KMS-11 (cell line): ENCODE measurements at regions not wholly inside any gene's neighbourhood (a gene's known extent, or its start where the extent isn't known, plus 50 kb on each side); places are given as distances from the start of the nearest gene placed in this dataset.

ENCODE experiments used
- H2AFZ ChIP-seq: fragments of 200-600 bp; sonication (generic); 2 replicates; pipeline ENCODE4 v1.6.1; 2016; ENCODE audit warnings: antibody characterized with exemption, mixed run types, low read depth
- H3K27ac ChIP-seq: fragments of 200-600 bp; sonication (generic); 2 replicates; pipeline ENCODE4 v1.6.1; 2016; ENCODE audit warnings: mild to moderate bottlenecking, mixed run types
- H3K27me3 ChIP-seq: fragments of 200-600 bp; sonication (generic); 2 replicates; pipeline ENCODE4 v1.6.1; 2017; ENCODE audit warnings: mild to moderate bottlenecking, low read depth, mixed run types, moderate library complexity; ENCODE audit not compliant: insufficient read depth
- H3K36me3 ChIP-seq: fragments of 200-600 bp; sonication (generic); 2 replicates; pipeline ENCODE4 v1.6.1; 2017; ENCODE audit warnings: mild to moderate bottlenecking, mixed run types; ENCODE audit not compliant: insufficient read depth
- H3K4me1 ChIP-seq: fragments of 200-600 bp; sonication (generic); 2 replicates; pipeline ENCODE4 v1.6.1; 2016; ENCODE audit warnings: mild to moderate bottlenecking, low read depth, mixed run types; ENCODE audit not compliant: poor library complexity, severe bottlenecking
- H3K4me2 ChIP-seq: fragments of 200-600 bp; sonication (generic); 2 replicates; pipeline ENCODE4 v1.7.0; 2016; ENCODE audit warnings: mild to moderate bottlenecking, mixed run types
- H3K4me3 ChIP-seq: fragments of 200-600 bp; sonication (generic); IDR thresholded peaks from 2 replicates; pipeline ENCODE4 v1.6.1; 2017; ENCODE audit warnings: low read depth, low read length, mixed read lengths; ENCODE audit not compliant: insufficient read depth
- H3K79me2 ChIP-seq: fragments of 200-600 bp; sonication (generic); 2 replicates; pipeline ENCODE4 v1.6.1; 2016; ENCODE audit warnings: low read depth, mixed run types; ENCODE audit not compliant: insufficient read depth
- H3K9ac ChIP-seq: fragments of 200-600 bp; sonication (generic); 2 replicates; pipeline ENCODE4 v1.6.1; 2016; ENCODE audit warnings: mild to moderate bottlenecking, mixed run types
- H4K20me1 ChIP-seq: fragments of 200-600 bp; sonication (generic); 2 replicates; pipeline ENCODE4 v1.6.1; 2016; ENCODE audit warnings: mild to moderate bottlenecking, mixed run types; ENCODE audit not compliant: insufficient read depth
- TF ChIP-seq, protein P1 (sequence below): fragments of 200-600 bp; sonication (generic); conservative IDR thresholded peaks from 2 replicates; pipeline ENCODE4 v1.6.1; 2017; ENCODE audit warnings: low read depth, mild to moderate bottlenecking, antibody characterized with exemption, low read length, moderate library complexity, mixed read lengths

DNA sequence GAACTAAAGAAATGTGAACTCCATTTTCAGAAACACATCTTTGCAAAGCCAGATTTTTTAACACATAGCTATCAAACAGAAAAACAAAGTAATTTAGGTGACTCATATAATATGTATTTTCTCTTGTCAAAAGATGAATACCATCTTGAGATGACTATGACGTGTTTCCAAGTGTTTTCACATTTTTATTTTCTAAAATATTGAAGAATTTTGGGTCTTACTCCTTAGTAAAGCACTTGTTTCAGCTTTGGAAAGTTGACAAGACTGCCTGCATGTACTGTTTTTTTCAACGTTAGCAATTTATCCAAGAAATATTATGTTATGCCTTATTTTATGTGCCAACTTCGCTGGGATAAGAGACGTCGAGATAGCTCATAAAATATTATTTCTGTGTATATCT lies 733.9 kb upstream of the EPHA5 start:
- Histone ChIP-seq H3K79me2 (no peaks in the 10 kb centered on the region), H4K20me1 (no peaks in the 10 kb centered on the region), H3K36me3 (no peaks in the 10 kb centered on the region), H3K9ac (no peak overlapping the region), H2AFZ (no peak overlapping the region), H3K4me2 (no peak overlapping the region), H3K4me1 (no peaks in the 10 kb centered on the region), H3K27me3 (no peaks in the 10 kb centered on the region), H3K4me3 (no peak overlapping the region), H3K27ac (no peak overlapping the region)
- TF ChIP-seq, protein P1, sequence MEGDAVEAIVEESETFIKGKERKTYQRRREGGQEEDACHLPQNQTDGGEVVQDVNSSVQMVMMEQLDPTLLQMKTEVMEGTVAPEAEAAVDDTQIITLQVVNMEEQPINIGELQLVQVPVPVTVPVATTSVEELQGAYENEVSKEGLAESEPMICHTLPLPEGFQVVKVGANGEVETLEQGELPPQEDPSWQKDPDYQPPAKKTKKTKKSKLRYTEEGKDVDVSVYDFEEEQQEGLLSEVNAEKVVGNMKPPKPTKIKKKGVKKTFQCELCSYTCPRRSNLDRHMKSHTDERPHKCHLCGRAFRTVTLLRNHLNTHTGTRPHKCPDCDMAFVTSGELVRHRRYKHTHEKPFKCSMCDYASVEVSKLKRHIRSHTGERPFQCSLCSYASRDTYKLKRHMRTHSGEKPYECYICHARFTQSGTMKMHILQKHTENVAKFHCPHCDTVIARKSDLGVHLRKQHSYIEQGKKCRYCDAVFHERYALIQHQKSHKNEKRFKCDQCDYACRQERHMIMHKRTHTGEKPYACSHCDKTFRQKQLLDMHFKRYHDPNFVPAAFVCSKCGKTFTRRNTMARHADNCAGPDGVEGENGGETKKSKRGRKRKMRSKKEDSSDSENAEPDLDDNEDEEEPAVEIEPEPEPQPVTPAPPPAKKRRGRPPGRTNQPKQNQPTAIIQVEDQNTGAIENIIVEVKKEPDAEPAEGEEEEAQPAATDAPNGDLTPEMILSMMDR, result no peak

DNA sequence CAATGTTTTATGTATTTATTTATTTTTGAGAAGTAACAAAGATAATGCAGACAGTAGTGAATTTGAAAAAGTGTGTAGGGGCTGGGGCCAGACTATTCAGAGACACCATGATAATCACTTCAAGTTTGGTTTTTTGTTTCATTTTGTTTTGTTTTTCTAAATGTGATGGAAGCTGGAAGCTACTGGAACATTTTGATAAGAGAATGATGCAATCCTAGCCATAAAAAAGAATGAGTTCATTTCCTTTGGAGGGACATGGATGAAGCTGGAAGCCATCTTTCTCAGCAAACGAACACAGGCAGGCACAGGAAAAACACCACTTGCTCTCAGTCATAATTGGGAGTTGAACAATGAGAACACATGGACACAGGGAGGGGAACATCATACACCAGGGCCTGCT lies 706.6 kb upstream of the EPHA5 start:
- Histone ChIP-seq H3K4me1 (no peaks in the 10 kb centered on the region), H3K36me3 (no peaks in the 10 kb centered on the region), H3K79me2 (no peaks in the 10 kb centered on the region), H3K4me2 (no peak overlapping the region), H3K27me3 (no peaks in the 10 kb centered on the region), H3K9ac (no peak overlapping the region), H3K4me3 (no peak overlapping the region), H2AFZ (no peak overlapping the region), H4K20me1 (no peaks in the 10 kb centered on the region), H3K27ac (no peak overlapping the region)
- TF ChIP-seq, protein P1, result no peak

DNA sequence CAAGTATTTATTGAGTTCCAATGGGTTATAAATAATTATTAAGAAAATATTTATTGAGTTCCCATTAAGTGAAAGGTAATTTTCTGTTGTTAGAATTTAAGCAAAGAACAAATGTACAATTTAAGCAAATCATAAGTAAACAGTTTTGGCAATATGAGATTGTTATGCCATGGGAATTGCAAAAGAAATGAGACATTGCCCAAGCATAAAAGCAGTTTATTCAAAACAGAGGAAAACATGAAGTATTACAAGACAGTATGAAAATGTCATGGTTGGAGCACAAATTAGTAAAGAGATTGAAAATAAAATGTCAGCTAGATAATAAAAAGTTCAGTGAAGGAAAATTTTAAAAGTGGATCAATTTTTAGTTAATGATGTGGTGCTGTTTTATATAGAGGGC lies 706.1 kb upstream of the EPHA5 start:
- Histone ChIP-seq H3K36me3 (no peaks in the 10 kb centered on the region), H4K20me1 (no peaks in the 10 kb centered on the region), H3K9ac (no peak overlapping the region), H3K27ac (no peak overlapping the region), H3K4me2 (no peak overlapping the region), H3K4me3 (no peak overlapping the region), H2AFZ (no peak overlapping the region), H3K27me3 (no peaks in the 10 kb centered on the region), H3K79me2 (no peaks in the 10 kb centered on the region), H3K4me1 (no peaks in the 10 kb centered on the region)
- TF ChIP-seq, protein P1, result no peak

DNA sequence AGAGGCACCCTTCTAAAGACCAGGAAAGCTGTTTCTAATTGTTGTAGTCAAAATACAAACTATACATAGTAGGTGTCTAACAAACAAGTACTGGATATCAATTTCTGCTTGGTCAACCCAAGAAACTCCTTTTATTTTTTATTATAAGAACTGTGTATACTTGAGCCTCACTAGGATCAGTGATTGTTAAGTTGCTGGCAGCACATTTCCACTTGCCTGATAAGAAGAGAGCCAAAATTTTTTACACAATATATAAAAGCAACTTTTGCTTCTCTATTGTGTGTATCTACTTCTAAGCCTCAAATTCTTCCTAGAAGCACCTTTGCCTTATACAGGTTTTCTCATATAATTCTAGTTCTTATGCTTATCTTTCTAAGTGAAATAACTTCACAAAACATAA lies 703.0 kb upstream of the EPHA5 start:
- Histone ChIP-seq H3K27me3 (no peaks in the 10 kb centered on the region), H2AFZ (no peak overlapping the region), H3K9ac (no peak overlapping the region), H3K4me1 (no peaks in the 10 kb centered on the region), H3K36me3 (no peaks in the 10 kb centered on the region), H3K4me3 (no peak overlapping the region), H4K20me1 (no peaks in the 10 kb centered on the region), H3K27ac (no peak overlapping the region), H3K4me2 (no peak overlapping the region), H3K79me2 (no peaks in the 10 kb centered on the region)
- TF ChIP-seq, protein P1, result no peak

DNA sequence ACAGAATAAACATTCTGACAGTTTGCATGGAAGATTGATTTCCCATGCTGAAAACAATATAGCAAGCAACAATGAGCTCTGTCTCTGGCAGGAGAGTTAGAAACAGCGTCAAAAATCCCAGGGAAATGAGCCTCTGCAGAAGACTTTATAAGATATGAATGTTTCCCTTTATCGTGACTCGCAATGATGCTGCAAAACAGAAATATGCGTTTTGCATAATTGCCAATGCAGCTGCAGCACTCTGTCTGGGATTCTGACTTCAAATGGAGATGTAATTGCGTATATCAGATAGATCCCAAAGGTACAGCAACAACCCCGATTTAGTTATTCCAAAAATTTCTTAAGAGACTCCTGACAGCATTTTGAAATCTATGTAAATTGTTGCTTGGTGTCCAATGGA lies 702.4 kb upstream of the EPHA5 start:
- Histone ChIP-seq H3K79me2 (no peaks in the 10 kb centered on the region), H3K4me3 (no peak overlapping the region), H2AFZ (no peak overlapping the region), H3K4me1 (no peaks in the 10 kb centered on the region), H3K4me2 (no peak overlapping the region), H4K20me1 (no peaks in the 10 kb centered on the region), H3K9ac (no peak overlapping the region), H3K27ac (no peak overlapping the region), H3K27me3 (no peaks in the 10 kb centered on the region), H3K36me3 (no peaks in the 10 kb centered on the region)
- TF ChIP-seq, protein P1, result no peak
